Colonic mucosa (tissue), 4 donors: ENCODE measurements at regions not wholly inside any gene's neighbourhood (a gene's known extent, or its start where the extent isn't known, plus 50 kb on each side); places are given as distances from the start of the nearest gene placed in this dataset.

Experiments used
- DNase-seq: peaks from one replicate; pipeline ENCODE4 v3.0.0-alpha.2; 2020
- H3K27ac ChIP-seq: fragments of 200-600 bp; one replicate; pipeline ENCODE4 v1.8.0; 2021
- H3K27me3 ChIP-seq: fragments of 200-600 bp; one replicate; pipeline ENCODE4 v1.8.0; 2021
- H3K36me3 ChIP-seq: fragments of 200-600 bp; one replicate; pipeline ENCODE4 v1.8.0; 2021
- H3K4me1 ChIP-seq: fragments of 200-600 bp; one replicate; pipeline ENCODE4 v1.8.0; 2021; ENCODE audit warnings: mild to moderate bottlenecking
- H3K4me3 ChIP-seq: fragments of 200-600 bp; one replicate; pipeline ENCODE4 v1.8.0; 2021
- H3K9ac ChIP-seq, 2 donors: one replicate each; pipeline ENCODE4 v1.7.0; 2013; ENCODE audit warnings: control low read depth in 2 of 2, low read depth in 2 of 2, low read length in 2 of 2
- H3K9me3 ChIP-seq: fragments of 200-600 bp; one replicate; pipeline ENCODE4 v1.8.0; 2021
- CTCF ChIP-seq: fragments of 200-600 bp; IDR thresholded peaks from one replicate; pipeline ENCODE4 v1.8.0; 2022; ENCODE audit warnings: antibody characterized with exemption, mild to moderate bottlenecking
- intact Hi-C: fragments of 100-400 bp; cut with DNase I; formaldehyde crosslinking; loops from one replicate; pipeline ENCODE4 v1.14.1; 2022
- donor health status: healthy.
- donor health status: DM: no; HTN: no; CAD: no.
- donor health status: DM: no; HTN: no; CAD: no.

GRCh38 chr5:178784391-178784790, 53.9 kb upstream of the ZNF354A start:
- no peaks in the 10 kb centered on the region for H3K27me3 ChIP-seq
- TF ChIP-seq CTCF: no peak
- H3K36me3 ChIP-seq: no peaks in the 10 kb centered on the region
- no peak overlapping the region for H3K27ac ChIP-seq
- intact Hi-C loops: no loop called here
- H3K9me3 ChIP-seq: no peaks in the 10 kb centered on the region
- no peak for DNase-seq
- H3K9ac ChIP-seq: no peak overlapping the region
- no peak overlapping the region for H3K4me3 ChIP-seq
- H3K4me1 ChIP-seq: no peaks in the 10 kb centered on the region

GRCh38 chr5:178781936-178782335, 51.5 kb upstream of the ZNF354A start:
- H3K36me3 ChIP-seq: no peaks in the 10 kb centered on the region
- no peak overlapping the region for H3K9ac ChIP-seq
- no peaks in the 10 kb centered on the region for H3K27me3 ChIP-seq
- no peaks in the 10 kb centered on the region for H3K9me3 ChIP-seq
- intact Hi-C loops: no loop called here
- H3K4me1 ChIP-seq: no peaks in the 10 kb centered on the region
- no peak overlapping the region for H3K27ac ChIP-seq
- no peak for DNase-seq
- no peak for TF ChIP-seq CTCF
- no peak overlapping the region for H3K4me3 ChIP-seq

- H3K4me1 ChIP-seq: no peaks in the 10 kb centered on the region
- no peak overlapping the region for H3K4me3 ChIP-seq
- intact Hi-C loops: no loop called here
- no peak for TF ChIP-seq CTCF
- H3K27me3 ChIP-seq: no peaks in the 10 kb centered on the region
- no peaks in the 10 kb centered on the region for H3K36me3 ChIP-seq
- H3K9ac ChIP-seq: no peak overlapping the region
- H3K27ac ChIP-seq: no peak overlapping the region
- DNase-seq: no peak
- no peaks in the 10 kb centered on the region for H3K9me3 ChIP-seq
Observed at GRCh38 chr5:178780581-178781498, 50.4 kb upstream of the ZNF354A start.
